GM21381 (cell line): ENCODE measurements at regions not wholly inside any gene's neighbourhood (a gene's known extent, or its start where the extent isn't known, plus 50 kb on each side); places are given as distances from the start of the nearest gene placed in this dataset.
"Not testable (repeated sequence)": the region's sequence is repeated elsewhere in the genome, so short reads cannot be mapped to it uniquely, and the experiment has no call there.

Experiments
- ATAC-seq: cut with Tn5 transposase; IDR thresholded peaks from one replicate; pipeline ENCODE4 v1.9.1; 2021; ENCODE audit warnings: mild to moderate bottlenecking, moderate library complexity; ENCODE audit not compliant: unreplicated experiment

DNA sequence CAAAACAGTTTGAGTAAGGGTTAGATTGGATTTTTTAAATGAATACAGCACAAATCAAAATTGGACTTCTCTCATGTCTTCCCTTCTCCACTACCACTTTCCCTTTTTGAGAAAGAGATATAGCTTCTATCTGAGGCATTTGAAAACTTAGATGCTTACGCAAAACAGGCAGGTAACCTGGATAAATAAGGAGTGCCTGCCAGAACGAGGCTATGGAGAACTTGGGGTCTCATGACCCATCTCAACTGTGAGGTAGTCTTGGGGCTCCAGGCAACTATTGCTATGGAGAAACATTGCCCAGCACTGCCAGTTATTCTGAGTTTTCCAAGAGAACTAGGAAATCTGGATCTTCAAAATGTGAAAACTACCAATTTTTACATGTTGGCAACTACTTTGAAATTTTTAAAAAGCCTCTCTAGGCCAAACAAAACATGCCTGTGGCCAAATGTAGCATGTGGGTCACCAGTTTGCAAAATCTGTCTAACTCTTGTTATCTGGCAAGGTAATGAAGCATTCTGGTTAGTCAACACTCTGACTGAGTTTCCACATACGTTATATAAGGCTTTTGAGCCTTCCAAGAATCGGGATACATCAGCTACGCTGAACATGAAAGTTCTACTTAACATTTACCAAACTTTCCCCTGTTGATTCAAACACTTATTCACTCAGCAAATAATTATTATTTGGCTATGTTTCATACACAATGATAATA is 752.7 kb downstream of the KCNA4 start:
- ATAC-seq = no peak

DNA sequence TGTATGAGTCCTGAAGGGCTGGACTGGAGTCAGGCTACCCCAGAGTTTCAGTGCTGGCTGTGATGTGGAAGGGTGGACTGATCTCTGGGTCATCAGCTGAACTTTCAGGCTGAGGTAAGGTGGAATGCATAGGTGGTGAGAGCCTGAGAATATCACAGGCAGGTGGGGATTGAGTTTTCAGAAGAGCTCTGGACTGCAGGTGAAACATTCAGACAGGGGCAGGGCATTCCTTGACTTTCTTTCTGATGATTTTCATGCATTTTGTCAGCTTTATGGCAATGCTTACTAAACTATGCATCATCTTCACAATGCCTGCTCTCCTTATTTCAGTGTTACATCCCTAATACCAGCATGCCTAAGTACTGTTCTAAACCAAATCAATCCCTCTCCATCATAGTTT is 755.0 kb downstream of the KCNA4 start:
- ATAC-seq = no peak

DNA sequence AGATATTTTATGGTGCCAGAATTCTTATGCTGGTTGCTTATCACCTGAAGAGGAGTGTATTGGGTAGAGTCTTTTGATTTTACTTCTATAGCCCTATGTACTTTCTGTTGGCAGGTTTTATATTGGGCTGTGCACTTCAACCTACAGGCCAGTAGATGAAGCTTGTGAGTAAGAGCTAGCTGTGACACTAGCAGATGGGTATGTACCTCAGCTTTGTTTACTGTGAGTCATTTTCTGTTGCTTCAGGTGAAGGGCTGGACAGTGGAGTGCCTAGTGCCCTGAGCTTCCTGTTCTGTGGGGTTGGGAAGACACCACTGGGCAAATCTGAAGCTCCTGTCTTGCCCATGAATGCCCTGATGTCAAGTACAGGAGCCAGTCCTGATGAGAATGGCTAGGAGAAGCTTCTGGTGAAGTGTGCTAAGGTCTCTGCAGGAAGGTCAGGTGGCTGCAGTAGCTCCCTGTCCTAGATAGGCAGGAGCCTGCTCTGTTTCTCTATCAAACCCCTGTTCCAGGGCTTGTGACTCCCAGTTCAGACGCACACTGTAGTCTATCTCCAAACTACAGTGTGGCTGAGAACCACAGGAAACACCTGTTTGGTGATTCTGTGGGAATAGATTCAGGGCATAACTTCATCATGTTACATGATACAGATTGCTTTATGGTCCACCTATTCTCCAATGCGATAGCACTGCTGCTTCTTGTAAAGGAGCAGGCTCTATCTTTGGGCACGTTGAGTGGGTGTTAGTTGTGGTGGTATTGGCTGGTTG is 755.7 kb downstream of the KCNA4 start:
- ATAC-seq = no peak

DNA sequence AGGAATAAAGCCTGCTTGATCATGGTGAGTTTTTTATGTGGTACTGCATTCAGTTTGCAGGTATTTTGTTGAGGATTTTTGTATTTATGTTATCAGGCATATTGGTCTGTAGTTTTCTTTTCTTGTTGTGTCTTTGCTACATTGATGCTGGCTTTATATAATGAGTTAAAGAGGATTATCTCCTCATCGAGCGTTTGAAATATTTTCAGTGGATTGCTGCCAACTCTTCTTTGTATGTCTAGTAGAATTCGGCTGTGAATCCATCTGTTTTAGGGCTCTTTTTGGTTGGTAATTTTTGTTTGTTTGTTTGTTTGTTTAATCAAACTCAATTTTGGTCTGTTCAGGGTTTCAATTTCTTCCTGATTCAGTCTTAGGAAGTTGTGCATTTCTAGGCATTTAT is 758.4 kb downstream of the KCNA4 start:
- ATAC-seq = no peak

DNA sequence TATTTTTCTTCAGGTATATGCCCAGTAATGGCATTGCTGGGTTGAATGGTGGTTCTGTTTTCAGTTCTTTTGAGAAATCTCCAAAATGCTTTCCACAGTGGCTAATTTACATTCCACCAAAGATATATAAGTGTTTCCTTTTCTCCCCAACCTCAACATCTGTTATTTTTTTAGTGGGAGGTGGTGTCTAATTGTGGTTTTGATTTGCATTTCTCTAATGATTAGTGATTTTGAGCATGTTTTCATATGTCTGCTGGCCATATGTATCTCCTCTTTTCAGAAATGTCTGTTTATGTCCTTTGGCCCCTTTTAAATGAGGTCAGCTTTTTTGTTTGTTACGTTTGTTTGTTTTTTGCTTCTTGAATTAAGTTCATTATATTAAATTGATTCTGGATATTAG is 760.2 kb downstream of the KCNA4 start:
- no peak for ATAC-seq

DNA sequence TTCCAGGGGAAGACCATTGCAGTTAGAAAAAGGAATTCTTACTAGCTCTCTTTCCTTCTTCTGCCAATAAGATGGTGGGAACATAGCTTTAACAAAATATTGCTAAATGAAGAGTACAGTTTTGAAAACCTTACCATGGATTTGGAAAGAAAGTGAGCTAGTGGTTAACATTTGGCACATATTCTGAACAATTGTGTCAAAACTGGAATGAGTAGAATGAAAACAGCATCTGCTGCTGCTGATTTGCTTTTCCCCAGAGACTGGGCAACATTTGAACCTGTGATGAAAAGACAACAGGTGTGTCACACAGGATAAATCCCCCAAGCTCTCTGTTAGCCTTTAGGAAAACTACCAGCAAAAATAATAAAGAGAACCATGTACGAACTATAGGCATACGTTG is 761.4 kb downstream of the KCNA4 start:
- no peak for ATAC-seq

DNA sequence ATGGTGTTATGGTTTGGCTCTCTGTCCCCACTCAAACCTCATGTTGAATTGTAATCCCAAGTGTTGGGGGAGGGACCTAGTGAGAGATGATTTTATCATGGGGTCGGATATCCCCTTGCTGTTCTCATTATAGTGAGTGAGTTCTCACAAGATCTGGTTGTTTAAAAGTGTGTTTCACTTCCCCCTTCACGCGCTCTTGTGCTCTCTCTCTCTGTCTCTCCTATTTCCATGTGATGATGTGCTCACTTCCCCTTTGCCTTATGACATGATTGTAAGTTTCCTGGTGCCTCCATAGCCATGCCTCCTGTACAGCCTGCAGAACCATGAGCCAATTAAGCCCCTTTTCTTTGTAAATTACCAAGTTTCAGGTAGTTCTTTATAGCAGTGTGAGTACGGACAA is 765.1 kb downstream of the KCNA4 start:
- ATAC-seq = peak; percentile 51

DNA sequence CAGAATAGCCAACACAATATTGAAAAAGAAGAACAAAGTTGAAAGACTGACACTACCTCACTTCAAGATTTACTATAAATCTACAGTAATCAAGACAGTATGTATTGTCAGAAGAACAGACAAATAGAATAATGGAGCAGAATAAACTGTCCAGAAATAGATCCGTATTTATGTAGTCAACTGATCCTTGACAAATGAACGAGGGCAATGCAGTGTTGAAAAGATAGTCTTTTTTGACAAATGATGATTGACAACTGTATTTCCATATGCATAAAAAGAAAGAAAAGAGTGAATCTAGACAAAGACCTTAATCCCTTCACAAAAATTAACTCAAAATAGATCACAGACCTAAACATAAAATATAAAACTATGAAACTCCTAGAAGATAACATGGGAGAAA is 767.1 kb downstream of the KCNA4 start:
- no peak for ATAC-seq

DNA sequence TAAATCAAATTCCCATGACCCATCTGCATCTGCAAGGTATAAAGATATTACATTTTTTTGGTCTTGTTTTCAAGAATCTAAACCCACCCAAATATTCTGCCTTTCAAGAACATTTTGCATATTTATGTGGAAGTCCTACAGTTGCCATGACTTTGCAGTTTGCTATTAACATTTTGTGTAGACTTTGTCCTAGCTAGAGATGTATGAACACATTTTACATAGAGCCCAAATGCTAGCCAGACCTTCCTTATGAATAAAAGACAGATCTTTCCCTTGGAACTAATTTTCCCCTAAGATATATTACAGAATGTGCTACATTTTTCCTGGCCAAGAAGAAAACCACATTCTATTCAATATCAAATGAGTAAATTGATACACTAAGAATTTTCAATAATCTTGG is 772.5 kb downstream of the KCNA4 start:
- no peak for ATAC-seq

DNA sequence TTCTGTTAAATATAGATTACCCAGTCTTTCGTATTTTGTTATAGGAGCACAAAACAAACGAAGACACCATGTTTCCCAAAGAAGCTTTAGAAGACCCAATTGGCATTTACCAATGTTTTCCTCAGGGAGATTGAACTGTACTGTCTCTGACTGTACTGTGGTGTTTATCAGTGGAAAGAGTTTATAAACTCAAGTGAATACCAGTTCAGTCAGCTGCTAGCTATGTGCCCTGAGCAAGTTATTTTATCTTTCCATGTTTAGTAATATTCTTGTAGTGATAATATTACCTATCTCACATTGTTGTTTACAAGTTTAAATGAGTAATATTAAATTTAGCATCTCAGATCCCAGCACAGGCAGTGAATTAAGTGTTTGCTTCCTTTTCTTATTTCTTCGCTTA is 773.2 kb downstream of the KCNA4 start:
- ATAC-seq = no peak

DNA sequence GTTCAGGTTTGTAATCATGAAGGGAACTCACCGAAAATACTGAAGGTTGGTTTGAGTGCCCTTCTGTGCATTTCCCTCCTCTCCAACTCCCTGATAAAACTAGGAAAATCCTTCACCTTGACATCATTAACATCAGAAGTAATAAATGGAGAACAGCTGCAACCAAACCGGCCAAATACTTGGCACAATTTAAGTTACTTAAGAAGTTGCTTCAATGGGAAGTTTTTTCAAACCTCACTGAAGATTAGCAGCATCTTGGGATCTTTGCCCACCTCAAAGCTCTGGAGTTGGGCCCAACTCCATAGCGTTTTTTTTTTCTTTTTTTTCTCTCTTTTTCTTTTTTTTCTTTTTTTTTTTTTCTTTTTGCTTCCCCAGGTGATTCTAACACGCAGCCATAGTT is 784.8 kb downstream of the KCNA4 start:
- ATAC-seq = no peak

DNA sequence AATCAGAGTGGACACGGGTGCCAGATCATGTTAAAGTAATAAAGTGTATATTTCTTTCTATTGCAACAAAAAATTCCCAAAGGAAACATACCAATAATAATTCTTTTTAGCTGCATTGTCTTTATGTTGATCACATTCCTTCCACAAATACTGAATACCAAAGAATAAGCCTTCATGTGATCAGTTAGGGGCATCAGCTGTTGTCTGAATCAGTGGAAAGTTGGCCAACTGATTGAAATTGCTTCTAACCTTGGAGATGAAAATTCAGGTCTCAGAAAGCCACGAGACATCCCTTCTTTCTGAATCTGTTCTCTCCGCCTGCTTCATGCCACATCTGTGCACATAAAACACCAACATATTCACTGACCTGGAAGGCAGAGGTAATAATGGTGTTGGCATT is 785.2 kb downstream of the KCNA4 start:
- ATAC-seq = no peak

DNA sequence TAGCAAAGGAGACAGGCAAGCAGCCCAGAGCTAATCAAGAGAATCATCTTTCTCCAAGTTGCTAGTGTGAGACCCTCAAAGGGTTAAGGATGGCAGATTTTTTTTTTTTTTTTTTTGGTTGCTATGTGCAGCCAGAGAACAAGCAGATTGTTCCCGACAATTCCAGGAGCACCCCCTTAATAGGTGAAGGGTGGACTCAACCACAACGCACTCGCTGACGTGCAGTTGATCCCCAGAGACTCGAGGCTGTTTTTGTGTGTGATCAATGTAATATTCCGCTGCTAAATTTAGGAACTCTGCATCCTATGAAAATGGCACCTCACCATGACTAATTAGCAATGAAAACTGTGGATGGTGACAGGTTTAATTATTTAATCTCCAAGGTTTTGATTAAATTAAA is 789.0 kb downstream of the KCNA4 start:
- ATAC-seq = no peak

DNA sequence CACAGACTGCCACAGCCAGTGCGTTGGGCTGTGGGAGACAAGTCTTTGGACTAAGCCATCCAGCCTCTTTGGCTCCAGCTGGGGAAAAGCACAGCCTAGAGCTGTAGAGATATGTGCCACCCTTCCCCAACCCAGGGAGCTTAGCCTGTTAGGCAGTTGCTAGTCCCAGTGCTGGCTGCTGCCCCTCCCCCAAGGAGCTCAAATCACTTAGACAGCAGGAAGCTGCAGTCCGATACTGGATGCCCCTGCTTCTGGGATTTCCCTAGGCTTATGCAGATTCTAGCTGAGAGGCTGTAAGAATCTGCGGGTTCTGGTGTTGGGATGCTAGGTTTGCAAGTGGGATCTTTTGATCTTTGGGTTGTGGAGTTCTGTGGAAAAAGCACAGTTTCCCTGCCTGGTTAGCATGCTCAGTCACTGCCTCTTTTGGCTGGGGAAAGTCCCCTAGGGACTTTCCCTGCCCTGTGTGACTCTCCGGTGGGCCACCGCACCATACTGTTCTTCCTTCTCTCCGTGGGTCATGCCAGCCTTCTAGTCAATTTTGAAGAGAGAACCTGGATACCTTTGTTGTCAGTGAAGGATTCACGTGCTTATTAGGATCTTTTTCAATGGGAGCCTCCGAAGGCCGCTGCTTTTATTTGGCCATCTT is 792.0 kb downstream of the KCNA4 start:
- no peak for ATAC-seq

DNA sequence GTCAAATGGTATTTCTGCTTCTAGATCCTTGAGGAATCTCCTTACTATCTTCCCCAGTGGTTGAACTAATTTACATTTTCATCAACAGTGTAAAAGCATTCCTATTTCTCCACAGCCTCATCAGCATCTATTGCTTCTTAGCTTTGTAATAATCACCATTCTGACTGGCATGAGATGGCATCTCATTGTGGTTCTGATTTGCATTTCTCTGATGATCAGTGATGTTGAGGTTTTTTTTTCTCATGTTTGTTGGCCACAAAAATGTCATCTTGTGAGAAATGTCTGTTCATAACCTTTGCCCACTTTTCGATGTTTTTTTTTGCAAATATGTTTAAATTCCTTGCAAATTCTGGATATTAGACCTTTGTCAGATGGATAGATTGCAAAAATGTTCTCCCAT is 797.3 kb downstream of the KCNA4 start:
- not testable (repeated sequence) for ATAC-seq

DNA sequence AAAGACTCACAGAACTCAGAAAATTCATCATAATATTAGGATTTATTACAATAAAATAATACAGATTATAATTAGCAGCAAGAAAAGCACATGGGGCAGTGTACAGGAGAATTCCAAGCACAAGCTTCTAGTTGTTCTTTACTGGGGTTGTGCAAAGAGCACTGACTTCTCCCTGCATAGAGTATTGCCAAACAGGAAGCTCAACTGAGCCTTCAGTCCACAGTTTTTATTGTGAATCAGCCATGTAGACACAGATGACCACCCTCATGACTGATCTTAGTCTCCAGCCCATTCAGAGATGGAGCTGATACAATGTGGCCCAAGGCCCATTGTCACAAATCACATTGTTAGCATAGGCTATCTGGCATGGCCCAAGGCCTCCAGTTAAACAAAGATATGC is 798.9 kb downstream of the KCNA4 start:
- no peak for ATAC-seq

DNA sequence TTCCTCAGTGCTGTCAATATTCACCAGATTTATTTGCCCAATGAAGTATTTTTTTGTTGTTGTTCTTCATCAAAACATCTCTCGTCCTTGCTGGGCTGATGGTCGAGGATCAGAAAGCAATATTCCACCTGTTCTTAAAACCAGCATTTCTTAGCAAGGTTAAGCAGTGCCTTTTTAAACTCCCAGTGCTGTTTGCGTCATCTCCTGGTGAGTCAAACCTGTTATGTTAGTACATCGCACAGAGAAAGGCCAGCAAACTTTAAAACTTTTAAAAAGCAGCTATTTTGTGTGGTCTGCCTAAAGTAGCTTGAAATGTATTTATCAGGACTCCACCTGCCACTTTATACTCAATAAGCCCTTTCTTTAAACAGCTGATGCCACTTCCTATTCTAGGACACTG is 802.0 kb downstream of the KCNA4 start:
- ATAC-seq = no peak

DNA sequence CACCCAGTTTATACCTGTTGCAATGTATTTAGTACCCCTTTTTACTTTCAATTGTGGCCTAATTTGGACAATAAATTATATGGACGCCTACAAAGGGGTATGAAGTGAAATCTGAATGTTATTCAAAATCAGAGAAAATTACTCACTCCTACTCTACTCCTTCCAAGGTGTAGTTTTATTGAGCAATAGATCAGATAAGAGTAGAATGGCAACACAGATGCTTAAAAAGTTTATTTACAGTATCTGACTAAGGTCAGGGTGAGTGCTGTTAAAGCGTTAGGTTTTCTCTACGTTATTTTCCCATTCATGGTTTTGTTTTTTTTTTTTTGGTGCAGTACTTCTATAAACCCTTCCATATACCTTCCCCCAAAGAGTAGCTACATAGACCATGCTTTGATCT is 805.6 kb downstream of the KCNA4 start:
- ATAC-seq = no peak

DNA sequence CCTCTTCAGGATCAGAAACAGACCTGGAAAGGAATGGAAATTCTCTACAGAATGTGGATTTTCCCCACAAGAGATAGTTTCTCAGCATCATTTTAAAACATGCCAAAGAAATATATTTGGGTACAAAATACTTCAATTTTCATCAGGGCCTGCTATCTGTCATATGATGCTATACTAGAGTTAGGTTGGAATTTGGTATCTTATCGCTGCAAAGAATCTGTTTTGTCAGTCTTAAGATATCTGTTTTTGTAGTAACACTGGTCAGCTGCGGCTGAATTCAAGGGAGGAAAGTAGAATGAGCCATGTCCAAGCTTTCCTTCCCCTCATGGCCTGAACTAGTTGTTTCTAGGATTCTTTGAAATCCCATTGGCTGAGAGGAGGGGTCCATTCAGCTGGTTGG is 806.4 kb downstream of the KCNA4 start:
- no peak for ATAC-seq

DNA sequence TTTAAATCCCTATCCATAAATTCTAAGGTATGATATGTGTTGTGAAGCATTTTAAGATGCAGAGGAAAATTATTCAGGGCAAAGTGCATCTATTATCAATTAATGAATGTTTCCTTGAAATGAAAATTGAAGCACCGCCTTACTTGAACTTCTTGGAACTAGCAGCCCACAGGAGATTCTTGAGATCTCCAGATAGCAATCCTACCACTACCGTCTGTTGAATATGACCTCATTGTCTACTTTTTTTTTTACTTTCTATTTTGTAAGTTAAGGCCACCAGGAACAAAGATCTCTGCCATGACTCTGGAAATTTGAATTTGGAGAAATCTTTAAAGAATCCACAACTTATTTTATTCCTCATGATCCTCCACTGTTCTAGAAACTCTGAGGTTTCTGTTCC is 808.7 kb downstream of the KCNA4 start:
- no peak for ATAC-seq

DNA sequence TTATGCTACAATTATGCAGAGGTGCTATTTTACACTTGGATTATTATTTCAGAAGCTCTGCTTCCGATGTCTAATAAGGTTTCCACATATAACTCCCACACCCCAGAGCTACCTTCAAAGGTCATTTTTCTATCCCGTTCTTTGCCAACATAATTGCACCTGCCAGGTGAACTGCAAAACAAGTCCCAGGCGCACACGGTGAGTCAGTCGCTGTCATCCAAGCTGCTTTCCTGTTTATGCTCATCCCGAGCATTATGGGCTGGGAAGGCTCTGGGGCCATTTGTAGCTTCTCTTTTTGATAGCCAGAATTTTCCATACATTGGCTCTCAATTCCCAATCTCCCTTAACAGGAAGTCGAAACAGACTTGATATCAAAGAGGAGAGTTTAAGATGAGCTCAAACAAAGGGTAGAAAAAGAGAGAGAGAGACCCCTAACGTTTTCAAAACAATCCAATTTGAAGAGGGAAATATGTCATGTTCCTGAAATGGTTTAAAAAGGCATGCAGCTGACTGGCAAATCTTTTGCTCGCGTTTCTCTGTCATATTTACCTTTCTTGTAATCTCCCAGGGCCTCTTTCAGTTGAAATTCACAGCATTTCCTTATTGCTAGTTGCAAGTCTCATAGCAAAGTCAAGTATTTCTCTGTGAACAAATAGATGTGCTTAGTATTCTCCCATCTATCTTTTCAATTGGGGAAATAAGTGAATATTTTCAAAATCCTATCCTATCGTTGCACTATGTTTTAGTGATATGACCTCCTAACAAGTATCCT is 815.9 kb downstream of the KCNA4 start:
- ATAC-seq = no peak
